Prostate gland (tissue), 2 donors: ENCODE measurements at regions not wholly inside any gene's neighbourhood (a gene's known extent, or its start where the extent isn't known, plus 50 kb on each side); places are given as distances from the start of the nearest gene placed in this dataset.

Experiments
- DNase-seq: peaks from one replicate; pipeline ENCODE4 v3.0.0-alpha.2; 2019; ENCODE audit warnings: low spot score
- H3K27ac ChIP-seq, 2 donors: fragments of 200-600 bp; sonication (generic); 2 replicates each; pipeline ENCODE4 v1.5.1; 2017 to 2019
- H3K27me3 ChIP-seq: fragments of 200-600 bp; sonication (generic); replicated peaks from 2 replicates; pipeline ENCODE4 v1.5.1; 2019; ENCODE audit not compliant: insufficient read depth
- H3K36me3 ChIP-seq, 2 donors: fragments of 200-600 bp; sonication (generic); 1 replicate in 1 of 2; 2 replicates in 1 of 2; pipeline versions ENCODE4 v1.5.1 to v1.8.1; 2017 to 2019
- H3K4me1 ChIP-seq: fragments of 200-600 bp; sonication (generic); replicated peaks from 2 replicates; pipeline ENCODE4 v1.5.1; 2019
- H3K4me3 ChIP-seq, 2 donors: fragments of 200-600 bp; sonication (generic); 2 replicates each; pipeline ENCODE4 v1.5.1; 2017 to 2019
- H3K9me3 ChIP-seq: fragments of 200-600 bp; sonication (generic); 2 replicates; pipeline ENCODE4 v1.5.1; 2017
- POLR2A ChIP-seq: fragments of 450-650 bp; IDR thresholded peaks from one replicate; pipeline ENCODE4 v1.6.1; 2016; ENCODE audit warnings: antibody characterized with exemption, mild to moderate bottlenecking
- POLR2AphosphoS5 ChIP-seq: sonication (generic); formaldehyde crosslinking; IDR thresholded peaks from one replicate; pipeline ENCODE4 v1.6.1; 2017; ENCODE audit warnings: antibody characterized with exemption
- WGBS: methylation state at CpG from one replicate; pipeline ENCODE4 v1.1.5; 2018; 5-methylcytosine and 5-hydroxymethylcytosine counted together
- intact Hi-C: fragments of 100-400 bp; cut with DNase I; formaldehyde crosslinking; loops from one replicate; pipeline ENCODE4 v1.14.2; 2022
- TF ChIP-seq, protein P1 (sequence below), 4 experiments: fragments of 200-600 bp in 2 of 4; fragments of 450-650 bp in 2 of 4; sonication (generic) in 2 of 4; IDR thresholded peaks; 1 replicate in 3 of 4; 2 replicates in 1 of 4; pipeline ENCODE4 v1.5.1; 2016 to 2019; ENCODE audit warnings: antibody characterized with exemption in 4 of 4, mild to moderate bottlenecking in 2 of 4, moderate library complexity in 2 of 4

DNA sequence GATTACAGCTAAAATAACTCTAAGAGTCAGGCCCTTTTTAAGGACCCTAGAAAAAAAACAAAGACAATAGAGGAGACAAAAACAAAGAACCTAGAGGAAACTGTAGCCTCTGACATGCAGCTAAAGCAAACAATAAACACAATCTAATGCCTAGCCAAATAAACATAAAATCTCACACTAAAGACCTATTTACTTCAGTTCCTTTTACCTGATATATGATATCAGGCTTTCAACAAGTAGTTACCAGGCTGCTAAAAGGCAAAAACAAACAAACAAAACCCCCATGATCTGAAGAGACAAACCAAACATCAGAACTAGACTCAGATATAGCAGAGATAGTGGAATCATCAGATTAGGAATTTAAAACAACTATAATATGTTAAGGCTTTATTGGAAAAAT, 226.5 kb upstream of the POU5F2 start:
- TF ChIP-seq POLR2A (no peak), POLR2AphosphoS5 (no peak)
- TF ChIP-seq, protein P1, sequence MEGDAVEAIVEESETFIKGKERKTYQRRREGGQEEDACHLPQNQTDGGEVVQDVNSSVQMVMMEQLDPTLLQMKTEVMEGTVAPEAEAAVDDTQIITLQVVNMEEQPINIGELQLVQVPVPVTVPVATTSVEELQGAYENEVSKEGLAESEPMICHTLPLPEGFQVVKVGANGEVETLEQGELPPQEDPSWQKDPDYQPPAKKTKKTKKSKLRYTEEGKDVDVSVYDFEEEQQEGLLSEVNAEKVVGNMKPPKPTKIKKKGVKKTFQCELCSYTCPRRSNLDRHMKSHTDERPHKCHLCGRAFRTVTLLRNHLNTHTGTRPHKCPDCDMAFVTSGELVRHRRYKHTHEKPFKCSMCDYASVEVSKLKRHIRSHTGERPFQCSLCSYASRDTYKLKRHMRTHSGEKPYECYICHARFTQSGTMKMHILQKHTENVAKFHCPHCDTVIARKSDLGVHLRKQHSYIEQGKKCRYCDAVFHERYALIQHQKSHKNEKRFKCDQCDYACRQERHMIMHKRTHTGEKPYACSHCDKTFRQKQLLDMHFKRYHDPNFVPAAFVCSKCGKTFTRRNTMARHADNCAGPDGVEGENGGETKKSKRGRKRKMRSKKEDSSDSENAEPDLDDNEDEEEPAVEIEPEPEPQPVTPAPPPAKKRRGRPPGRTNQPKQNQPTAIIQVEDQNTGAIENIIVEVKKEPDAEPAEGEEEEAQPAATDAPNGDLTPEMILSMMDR (IDR thresholded peaks at IDR 0.05): no peak
- Histone ChIP-seq H3K4me3 (no peak overlapping the region), H3K9me3 (no peaks in the 10 kb centered on the region), H3K4me1 (no peaks in the 10 kb centered on the region), H3K36me3 (no peaks in the 10 kb centered on the region), H3K27me3 (no peaks in the 10 kb centered on the region), H3K27ac (no peak overlapping the region)
- intact Hi-C loops: no loop called here
- DNase-seq: no peak

DNA sequence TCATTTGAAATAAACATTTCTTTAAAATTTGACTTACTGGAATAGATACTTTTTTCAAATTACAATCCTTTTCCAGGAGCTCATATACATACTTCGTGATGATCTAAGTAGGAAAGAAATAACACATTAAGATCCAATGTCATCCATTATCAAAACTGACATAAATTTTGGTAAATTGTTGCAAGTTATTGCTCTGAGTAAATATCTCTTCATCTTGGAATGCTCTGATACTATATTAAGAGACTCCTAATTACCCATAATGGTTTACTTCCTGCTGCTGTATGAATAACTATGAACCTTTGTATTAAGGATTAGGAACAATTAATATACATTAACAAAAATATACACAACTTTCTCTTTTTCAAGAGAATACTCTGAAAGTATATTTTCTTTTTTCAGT, 223.0 kb upstream of the POU5F2 start:
- WGBS: 100% methylated on average over 1 of the region's 1 CpG
- intact Hi-C loops: no loop called here
- Histone ChIP-seq H3K4me3 (no peak overlapping the region), H3K27me3 (no peaks in the 10 kb centered on the region), H3K9me3 (no peaks in the 10 kb centered on the region), H3K27ac (no peak overlapping the region), H3K36me3 (no peaks in the 10 kb centered on the region), H3K4me1 (no peaks in the 10 kb centered on the region)
- TF ChIP-seq POLR2AphosphoS5: no peak
- TF ChIP-seq, protein P1 (IDR thresholded peaks at IDR 0.05): no peak
- TF ChIP-seq POLR2A: no peak
- DNase-seq: no peak

DNA sequence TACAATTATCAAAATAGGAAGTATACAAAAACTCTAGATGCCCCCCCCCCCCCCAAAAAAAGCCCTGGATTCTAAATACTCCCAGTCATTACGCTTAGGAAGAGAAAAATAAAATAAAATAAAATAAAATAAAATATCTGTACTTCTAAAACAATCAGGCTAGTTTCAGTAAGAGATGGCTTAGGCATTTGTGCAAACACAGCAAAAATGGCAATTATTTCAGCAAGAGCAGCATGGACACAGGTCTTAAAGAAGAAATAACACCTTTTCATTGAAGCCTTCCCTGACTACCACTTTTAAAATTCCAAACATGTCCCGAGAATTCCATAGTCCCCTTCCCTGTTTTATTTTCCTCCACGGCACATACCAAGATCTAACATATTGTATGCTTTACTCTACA, 218.6 kb upstream of the POU5F2 start:
- no peaks in the 10 kb centered on the region for H3K9me3 ChIP-seq
- no peak for TF ChIP-seq POLR2AphosphoS5
- TF ChIP-seq POLR2A: no peak
- TF ChIP-seq, protein P1 (IDR thresholded peaks at IDR 0.05): no peak
- no peak for DNase-seq
- no peak overlapping the region for H3K4me3 ChIP-seq
- H3K27me3 ChIP-seq: no peaks in the 10 kb centered on the region
- 94% methylated on average over 3 of the region's 3 CpGs for WGBS
- intact Hi-C loops: no loop called here
- no peaks in the 10 kb centered on the region for H3K36me3 ChIP-seq
- no peaks in the 10 kb centered on the region for H3K4me1 ChIP-seq
- no peak overlapping the region for H3K27ac ChIP-seq

DNA sequence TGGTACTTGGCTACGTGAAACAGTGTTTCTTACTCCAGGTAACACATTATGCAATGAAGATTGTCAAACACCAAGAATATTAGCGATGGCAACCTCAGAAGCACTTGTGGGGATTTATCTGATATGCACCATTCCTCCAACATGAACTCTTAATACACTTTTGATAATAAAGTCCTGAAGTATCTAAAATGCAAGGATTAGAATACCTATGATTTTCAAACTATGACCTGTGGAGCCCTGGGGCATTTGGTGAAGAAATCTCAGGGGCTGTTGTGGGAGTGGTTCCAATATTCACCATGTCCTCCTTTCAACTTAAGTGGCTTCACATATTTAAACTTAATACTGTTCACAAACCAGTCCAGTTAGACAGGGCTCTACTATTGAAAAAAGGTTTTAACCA, 214.6 kb upstream of the POU5F2 start:
- no peak for DNase-seq
- intact Hi-C loops: no loop called here
- no peaks in the 10 kb centered on the region for H3K36me3 ChIP-seq
- no peak for TF ChIP-seq POLR2A
- TF ChIP-seq, protein P1 (IDR thresholded peaks at IDR 0.05): no peak
- no peak for TF ChIP-seq POLR2AphosphoS5
- 98% methylated on average over 2 of the region's 2 CpGs for WGBS
- no peaks in the 10 kb centered on the region for H3K27me3 ChIP-seq
- no peak overlapping the region for H3K4me3 ChIP-seq
- no peaks in the 10 kb centered on the region for H3K4me1 ChIP-seq
- H3K9me3 ChIP-seq: no peaks in the 10 kb centered on the region
- H3K27ac ChIP-seq: no peak overlapping the region

DNA sequence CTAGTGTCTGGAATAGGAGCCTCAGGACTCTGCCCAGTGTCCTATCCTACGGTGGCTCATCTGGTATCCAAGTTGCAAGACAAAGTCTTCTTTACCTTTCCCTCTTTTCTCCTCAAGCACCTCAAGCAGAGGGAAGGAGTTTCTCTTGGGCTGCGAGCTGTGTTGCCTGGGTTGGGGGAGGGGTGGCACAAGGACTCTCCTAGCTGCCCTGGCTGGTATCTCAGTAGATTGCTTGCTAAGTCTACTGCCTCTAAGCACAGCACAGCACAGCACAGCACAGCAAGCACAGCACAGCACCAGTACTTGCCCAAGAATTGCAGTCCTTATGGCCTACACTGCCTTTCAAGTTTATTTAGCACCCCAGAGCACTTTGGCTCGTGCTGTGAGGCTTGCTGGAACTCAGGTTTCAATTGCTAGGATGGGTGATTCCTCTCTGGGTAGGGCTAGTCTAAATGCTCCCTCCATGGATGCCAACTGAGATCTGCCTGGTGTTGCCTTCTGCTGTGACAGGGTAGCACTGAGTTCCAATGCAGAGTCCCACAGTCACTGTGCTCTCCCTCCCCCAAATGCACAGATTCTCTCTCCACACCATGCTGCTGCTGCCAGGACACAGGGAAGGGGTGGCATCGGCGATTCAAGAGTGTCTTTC, 213.1 kb upstream of the POU5F2 start:
- Histone ChIP-seq H3K27me3 (no peaks in the 10 kb centered on the region), H3K4me3 (no peak overlapping the region), H3K36me3 (no peaks in the 10 kb centered on the region), H3K27ac (no peak overlapping the region), H3K4me1 (no peaks in the 10 kb centered on the region), H3K9me3 (no peaks in the 10 kb centered on the region)
- 93% methylated on average over 5 of the region's 5 CpGs for WGBS
- TF ChIP-seq POLR2A (no peak), POLR2AphosphoS5 (no peak)
- TF ChIP-seq, protein P1 (IDR thresholded peaks at IDR 0.05): no peak
- intact Hi-C loops: no loop called here
- DNase-seq: no peak
